ENCODE measurements at regions not wholly inside any gene's neighbourhood (a gene's known extent, or its start where the extent isn't known, plus 50 kb on each side); places are given as distances from the start of the nearest gene placed in this dataset.

- H3K27me3 ChIP-seq (ENCODE audit: control insufficient read depth, insufficient read depth, low read length) = peaks cover 4% of the 10 kb centered on the region
- TF ChIP-seq CTCF (IDR thresholded peaks at IDR 0.05; ENCODE audit: insufficient read depth, low read length, poor library complexity, severe bottlenecking) = no peak
- no peak for DNase-seq (ENCODE audit: low read depth)
- no peak overlapping the region for H3K4me3 ChIP-seq (ENCODE audit: low read depth, low read length)
- no peaks in the 10 kb centered on the region for H3K36me3 ChIP-seq (ENCODE audit: control insufficient read depth, insufficient read depth, low read length)
These were observed 284.9 kb downstream of the FGFR2 start for GRCh38 chr10:121313119-121313875.

- TF ChIP-seq CTCF (IDR thresholded peaks at IDR 0.05; ENCODE audit: insufficient read depth, low read length, poor library complexity, severe bottlenecking) = no peak
- H3K36me3 ChIP-seq (ENCODE audit: control insufficient read depth, insufficient read depth, low read length) = no peaks in the 10 kb centered on the region
- H3K4me3 ChIP-seq (ENCODE audit: low read depth, low read length) = no peak overlapping the region
- no peak for DNase-seq (ENCODE audit: low read depth)
- H3K27me3 ChIP-seq (ENCODE audit: control insufficient read depth, insufficient read depth, low read length) = peaks cover 4% of the 10 kb centered on the region
These were observed 281.8 kb downstream of the FGFR2 start for GRCh38 chr10:121316432-121316831.

- no peaks in the 10 kb centered on the region for H3K27me3 ChIP-seq (ENCODE audit: control insufficient read depth, insufficient read depth, low read length)
- no peak overlapping the region for H3K4me3 ChIP-seq (ENCODE audit: low read depth, low read length)
- no peak for DNase-seq (ENCODE audit: low read depth)
- no peaks in the 10 kb centered on the region for H3K36me3 ChIP-seq (ENCODE audit: control insufficient read depth, insufficient read depth, low read length)
- TF ChIP-seq CTCF (IDR thresholded peaks at IDR 0.05; ENCODE audit: insufficient read depth, low read length, poor library complexity, severe bottlenecking) = no peak
These were observed 280.9 kb downstream of the FGFR2 start for GRCh38 chr10:121317374-121317773.

GRCh38 chr10:121322046-121322445 lies 276.2 kb downstream of the FGFR2 start:
- Histone ChIP-seq H3K4me3 (ENCODE audit: low read depth, low read length) (no peak overlapping the region), H3K27me3 (ENCODE audit: control insufficient read depth, insufficient read depth, low read length) (no peaks in the 10 kb centered on the region), H3K36me3 (ENCODE audit: control insufficient read depth, insufficient read depth, low read length) (no peaks in the 10 kb centered on the region)
- no peak for TF ChIP-seq CTCF (IDR thresholded peaks at IDR 0.05; ENCODE audit: insufficient read depth, low read length, poor library complexity, severe bottlenecking)
- no peak for DNase-seq (ENCODE audit: low read depth)

- TF ChIP-seq CTCF (IDR thresholded peaks at IDR 0.05; ENCODE audit: insufficient read depth, low read length, poor library complexity, severe bottlenecking) = no peak
- H3K4me3 ChIP-seq (ENCODE audit: low read depth, low read length) = no peak overlapping the region
- H3K27me3 ChIP-seq (ENCODE audit: control insufficient read depth, insufficient read depth, low read length) = no peaks in the 10 kb centered on the region
- no peaks in the 10 kb centered on the region for H3K36me3 ChIP-seq (ENCODE audit: control insufficient read depth, insufficient read depth, low read length)
- DNase-seq (ENCODE audit: low read depth) = no peak
These were observed 275.5 kb downstream of the FGFR2 start for GRCh38 chr10:121322776-121323175.

GRCh38 chr10:121323443-121323842 lies 274.8 kb downstream of the FGFR2 start:
- Histone ChIP-seq H3K4me3 (ENCODE audit: low read depth, low read length) (no peak overlapping the region), H3K27me3 (ENCODE audit: control insufficient read depth, insufficient read depth, low read length) (no peaks in the 10 kb centered on the region), H3K36me3 (ENCODE audit: control insufficient read depth, insufficient read depth, low read length) (no peaks in the 10 kb centered on the region)
- TF ChIP-seq CTCF (IDR thresholded peaks at IDR 0.05; ENCODE audit: insufficient read depth, low read length, poor library complexity, severe bottlenecking) = no peak
- no peak for DNase-seq (ENCODE audit: low read depth)

Measured in kidney epithelial cell (primary cell).